ENCODE measurements at regions not wholly inside any gene's neighbourhood (a gene's known extent, or its start where the extent isn't known, plus 50 kb on each side); places are given as distances from the start of the nearest gene placed in this dataset.

DNA sequence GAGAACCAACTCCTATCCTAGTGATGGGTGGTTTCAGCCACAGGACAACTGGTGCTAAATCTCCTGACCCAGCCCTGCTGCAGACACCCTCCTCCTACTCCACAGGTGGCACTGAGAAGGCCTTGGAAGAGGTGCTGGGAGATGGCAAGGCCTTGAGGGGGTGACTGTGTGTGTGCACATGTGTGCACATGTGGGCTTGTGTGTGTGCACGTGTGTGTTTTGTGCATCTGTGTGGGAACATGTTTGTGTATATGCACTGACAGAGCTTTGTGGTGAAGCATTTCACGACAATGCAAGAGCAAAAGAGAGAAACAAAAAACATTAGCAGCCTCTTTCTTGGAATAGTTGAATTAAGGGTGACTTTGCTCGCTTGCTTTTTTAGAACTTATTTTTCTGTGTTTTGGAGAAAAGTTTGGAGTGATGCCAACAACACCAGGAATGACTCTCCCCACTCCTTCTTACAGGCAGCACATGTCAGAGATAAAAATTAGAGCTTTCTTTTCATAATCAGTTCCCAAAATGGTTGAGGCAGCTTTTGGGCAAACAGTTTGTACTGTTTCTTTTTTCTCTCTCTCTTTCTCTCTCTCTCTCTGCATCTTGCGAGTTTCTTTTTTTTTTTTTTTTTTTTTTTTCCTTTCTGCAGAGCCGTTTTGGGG, 69.5 kb downstream of the SEC61G start:
- TF ChIP-seq, protein P1, sequence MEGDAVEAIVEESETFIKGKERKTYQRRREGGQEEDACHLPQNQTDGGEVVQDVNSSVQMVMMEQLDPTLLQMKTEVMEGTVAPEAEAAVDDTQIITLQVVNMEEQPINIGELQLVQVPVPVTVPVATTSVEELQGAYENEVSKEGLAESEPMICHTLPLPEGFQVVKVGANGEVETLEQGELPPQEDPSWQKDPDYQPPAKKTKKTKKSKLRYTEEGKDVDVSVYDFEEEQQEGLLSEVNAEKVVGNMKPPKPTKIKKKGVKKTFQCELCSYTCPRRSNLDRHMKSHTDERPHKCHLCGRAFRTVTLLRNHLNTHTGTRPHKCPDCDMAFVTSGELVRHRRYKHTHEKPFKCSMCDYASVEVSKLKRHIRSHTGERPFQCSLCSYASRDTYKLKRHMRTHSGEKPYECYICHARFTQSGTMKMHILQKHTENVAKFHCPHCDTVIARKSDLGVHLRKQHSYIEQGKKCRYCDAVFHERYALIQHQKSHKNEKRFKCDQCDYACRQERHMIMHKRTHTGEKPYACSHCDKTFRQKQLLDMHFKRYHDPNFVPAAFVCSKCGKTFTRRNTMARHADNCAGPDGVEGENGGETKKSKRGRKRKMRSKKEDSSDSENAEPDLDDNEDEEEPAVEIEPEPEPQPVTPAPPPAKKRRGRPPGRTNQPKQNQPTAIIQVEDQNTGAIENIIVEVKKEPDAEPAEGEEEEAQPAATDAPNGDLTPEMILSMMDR (IDR thresholded peaks at IDR 0.05): no peak

DNA sequence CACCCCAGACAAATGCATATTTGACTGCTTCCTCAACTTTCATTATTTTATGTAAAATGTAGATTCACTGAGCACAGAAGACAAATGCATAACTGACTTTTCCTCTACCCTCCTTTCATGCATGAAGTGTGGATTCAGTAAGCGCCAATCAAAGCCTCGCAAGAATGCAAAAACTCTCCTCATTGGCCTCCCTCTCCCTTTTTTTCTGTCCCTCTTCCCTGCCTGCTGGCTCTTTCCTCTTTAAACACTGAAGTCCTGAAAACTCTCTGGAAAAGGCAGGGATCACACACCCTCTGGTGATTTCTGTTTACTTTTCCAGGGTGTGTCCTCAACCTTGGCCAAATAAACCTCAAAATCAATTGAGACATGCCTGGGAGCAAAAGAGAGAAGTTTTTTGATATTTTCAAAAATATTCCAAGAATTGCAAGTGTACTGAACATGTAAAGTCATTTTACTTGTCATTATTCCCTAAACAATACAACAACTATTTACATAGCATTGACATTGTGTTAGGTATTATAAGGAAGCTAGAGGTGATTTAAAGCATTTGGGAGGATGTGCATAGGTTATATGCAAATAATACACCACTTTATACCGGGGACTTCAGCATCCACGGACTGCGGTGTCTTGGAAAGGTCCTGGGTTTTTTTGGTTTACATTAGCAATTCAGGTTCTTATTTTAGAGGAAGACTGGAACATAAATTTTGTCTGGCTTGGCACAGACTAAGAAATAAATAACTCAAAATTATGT, 71.4 kb downstream of the SEC61G start:
- no peak overlapping the region for H3K9ac ChIP-seq (ENCODE audit: low read depth in 2 of 2, low read length in 2 of 2)
- no peaks in the 10 kb centered on the region for H3K36me3 ChIP-seq
- TF ChIP-seq, protein P1 (IDR thresholded peaks at IDR 0.05): no peak
- peak; percentile 40 for DNase-seq
- no peaks in the 10 kb centered on the region for H3K4me1 ChIP-seq
- no peak overlapping the region for H3K27ac ChIP-seq
- no peaks in the 10 kb centered on the region for H3K27me3 ChIP-seq
- H3K9me3 ChIP-seq: no peaks in the 10 kb centered on the region
- intact Hi-C loops (cut with DNase I): no loop called here
- H3K4me3 ChIP-seq: no peak overlapping the region

More for the DNA sequence above, 69.5 kb downstream of the SEC61G start:
- no peaks in the 10 kb centered on the region for H3K36me3 ChIP-seq
- no peaks in the 10 kb centered on the region for H3K4me1 ChIP-seq
- no peaks in the 10 kb centered on the region for H3K27me3 ChIP-seq
- H3K27ac ChIP-seq: no peak overlapping the region
- no peak overlapping the region for H3K9ac ChIP-seq (ENCODE audit: low read depth in 2 of 2, low read length in 2 of 2)
- no peak for DNase-seq
- H3K4me3 ChIP-seq: no peak overlapping the region
- no peaks in the 10 kb centered on the region for H3K9me3 ChIP-seq
- intact Hi-C loops (cut with DNase I): no loop called here

DNA sequence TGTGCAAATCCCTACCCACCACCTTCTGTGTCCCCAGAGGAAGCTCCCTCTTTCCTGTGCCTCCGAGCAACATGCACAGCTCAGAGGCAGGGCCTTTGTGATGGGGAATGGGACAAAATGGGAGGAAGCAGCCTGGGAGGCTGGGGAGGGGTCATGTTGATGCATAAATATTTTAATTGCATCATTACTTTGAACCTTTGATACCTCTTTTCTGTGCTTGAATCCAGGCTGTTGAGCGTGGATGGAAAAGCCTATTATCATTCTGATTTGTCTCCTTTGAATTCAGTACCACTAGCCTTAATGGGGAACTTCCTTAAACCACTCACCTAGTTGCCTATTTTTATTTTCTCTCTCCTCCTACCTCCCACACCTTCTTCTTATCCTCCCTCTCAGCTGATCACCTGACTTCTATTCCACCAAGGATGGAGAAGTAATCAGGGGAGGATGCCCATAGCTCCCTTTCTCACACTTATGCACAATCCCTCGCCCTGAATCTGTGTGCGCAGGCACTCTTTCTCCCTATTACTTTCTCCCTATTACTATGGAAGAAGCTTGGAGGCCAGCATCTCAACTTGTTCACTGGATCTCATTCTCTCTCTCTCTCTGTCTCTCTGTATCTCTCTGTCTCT, 78.5 kb downstream of the SEC61G start:
- Histone ChIP-seq H3K4me3 (no peak overlapping the region), H3K9me3 (no peaks in the 10 kb centered on the region), H3K27me3 (no peaks in the 10 kb centered on the region), H3K27ac (no peak overlapping the region), H3K36me3 (no peaks in the 10 kb centered on the region), H3K4me1 (no peaks in the 10 kb centered on the region), H3K9ac (ENCODE audit: low read depth in 2 of 2, low read length in 2 of 2) (no peak overlapping the region)
- intact Hi-C loops (cut with DNase I): no loop called here
- TF ChIP-seq, protein P1 (IDR thresholded peaks at IDR 0.05): no peak
- DNase-seq: no peak

DNA sequence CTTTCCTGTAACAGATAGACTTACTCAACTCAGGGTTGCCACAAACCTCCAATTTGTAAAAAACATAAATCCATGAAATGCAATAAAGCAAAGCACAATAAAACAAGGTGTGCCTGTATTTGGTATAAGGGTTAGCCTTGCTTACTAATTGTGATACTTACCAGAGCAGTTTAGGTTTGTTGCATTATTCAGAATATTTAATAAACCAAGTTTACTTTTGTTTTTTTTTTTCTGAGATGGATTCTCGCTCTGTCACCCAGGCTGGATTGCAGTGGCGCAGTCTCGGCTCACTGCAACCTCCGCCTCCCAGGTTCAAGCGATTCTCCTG, 79.6 kb downstream of the SEC61G start:
- Histone ChIP-seq H3K9ac (ENCODE audit: low read depth in 2 of 2, low read length in 2 of 2) (no peak overlapping the region), H3K36me3 (no peaks in the 10 kb centered on the region), H3K9me3 (no peaks in the 10 kb centered on the region), H3K27ac (no peak overlapping the region), H3K4me3 (no peak overlapping the region), H3K4me1 (no peaks in the 10 kb centered on the region), H3K27me3 (no peaks in the 10 kb centered on the region)
- TF ChIP-seq, protein P1 (IDR thresholded peaks at IDR 0.05): no peak
- intact Hi-C loops (cut with DNase I): no loop called here
- DNase-seq: no peak

DNA sequence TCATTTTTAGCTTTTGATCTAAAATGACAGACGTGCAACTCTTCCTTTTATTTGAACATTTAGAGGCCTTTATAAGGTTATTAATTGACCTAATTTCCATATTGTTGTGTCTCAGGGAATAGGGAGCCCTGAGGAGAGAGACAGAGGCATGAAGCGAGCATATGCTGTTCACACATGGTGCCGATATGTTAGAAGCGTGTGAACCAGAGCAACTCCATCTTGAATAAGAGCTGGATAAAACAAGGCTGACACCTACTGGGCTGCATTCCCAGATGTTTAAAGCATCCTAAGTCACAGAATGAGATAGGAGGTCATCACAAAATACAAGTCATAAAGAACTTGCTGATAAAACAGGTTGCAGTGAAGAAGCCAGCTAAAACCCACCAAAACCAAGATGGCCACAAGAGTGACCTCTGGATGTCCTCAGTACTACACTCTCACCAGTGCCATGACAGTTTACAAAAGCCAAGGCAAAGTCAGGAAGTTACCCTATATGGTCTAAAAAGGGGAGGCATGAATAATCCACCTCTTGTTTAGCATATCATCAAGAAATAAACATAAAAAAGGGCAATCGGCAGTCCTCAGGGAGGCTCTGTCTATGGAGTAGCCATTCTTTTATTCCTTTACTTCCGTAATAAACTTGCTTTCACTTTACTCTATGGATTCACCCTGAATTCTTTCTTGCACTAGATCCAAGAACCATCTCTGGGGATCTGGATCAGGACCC, 80.1 kb downstream of the SEC61G start:
- Histone ChIP-seq H3K4me1 (no peaks in the 10 kb centered on the region), H3K27ac (no peak overlapping the region), H3K36me3 (no peaks in the 10 kb centered on the region), H3K4me3 (no peak overlapping the region), H3K9ac (ENCODE audit: low read depth in 2 of 2, low read length in 2 of 2) (no peak overlapping the region), H3K9me3 (no peaks in the 10 kb centered on the region), H3K27me3 (no peaks in the 10 kb centered on the region)
- intact Hi-C loops (cut with DNase I): no loop called here
- DNase-seq: no peak
- TF ChIP-seq, protein P1 (IDR thresholded peaks at IDR 0.05): no peak
